GM18873 (cell line): ENCODE measurements at regions not wholly inside any gene's neighbourhood (a gene's known extent, or its start where the extent isn't known, plus 50 kb on each side); places are given as distances from the start of the nearest gene placed in this dataset.

Experiments
- ATAC-seq: cut with Tn5 transposase; IDR thresholded peaks from one replicate; pipeline ENCODE4 v1.9.1; 2021; ENCODE audit warnings: mild to moderate bottlenecking, moderate library complexity, moderate number of reproducible peaks; ENCODE audit not compliant: unreplicated experiment, low FRiP score

DNA sequence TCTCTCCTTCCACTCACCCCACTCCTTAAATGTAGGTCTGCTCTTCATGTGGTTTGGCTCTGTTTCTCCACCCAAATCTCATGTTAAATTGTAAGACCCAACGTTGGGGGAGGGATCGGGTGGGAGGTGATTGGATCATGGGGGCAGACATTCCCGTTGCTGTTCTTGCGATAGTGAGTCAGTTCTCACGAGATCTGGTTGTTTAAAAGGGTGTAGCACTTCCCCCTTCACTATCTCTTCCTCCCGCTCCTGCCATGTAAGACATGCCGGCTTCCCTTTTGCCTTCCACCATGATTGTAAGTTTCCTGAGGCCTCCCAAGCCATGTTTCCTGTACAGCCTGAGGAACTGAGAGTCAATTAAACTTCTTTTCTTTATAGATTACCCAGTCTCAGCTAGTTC lies 1044.5 kb upstream of the POU3F3 start:
- ATAC-seq, result no peak

DNA sequence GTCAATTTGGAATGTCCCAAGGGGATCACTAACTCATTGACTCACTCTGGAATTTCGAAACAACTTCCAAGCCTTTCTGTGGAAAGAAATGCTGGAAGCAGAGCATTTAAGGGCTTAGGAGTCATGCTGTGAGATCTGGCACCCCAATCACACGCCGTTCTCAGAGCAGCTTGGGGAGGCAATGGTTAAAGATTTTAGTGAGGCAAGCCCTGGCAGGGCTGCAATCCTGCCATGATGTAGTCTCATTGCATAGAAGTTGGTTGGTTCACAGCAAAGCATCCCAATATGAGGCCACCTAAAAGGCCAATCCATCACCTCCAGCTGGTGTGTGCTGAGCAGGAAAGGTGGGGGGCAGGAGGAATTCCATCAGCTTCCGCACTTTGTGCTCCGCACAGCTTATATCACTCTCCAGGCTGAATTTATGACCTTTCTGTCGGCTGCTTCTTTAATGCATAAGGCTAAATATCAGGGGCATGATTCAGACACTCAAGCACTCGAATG lies 1043.9 kb upstream of the POU3F3 start:
- no peak for ATAC-seq

DNA sequence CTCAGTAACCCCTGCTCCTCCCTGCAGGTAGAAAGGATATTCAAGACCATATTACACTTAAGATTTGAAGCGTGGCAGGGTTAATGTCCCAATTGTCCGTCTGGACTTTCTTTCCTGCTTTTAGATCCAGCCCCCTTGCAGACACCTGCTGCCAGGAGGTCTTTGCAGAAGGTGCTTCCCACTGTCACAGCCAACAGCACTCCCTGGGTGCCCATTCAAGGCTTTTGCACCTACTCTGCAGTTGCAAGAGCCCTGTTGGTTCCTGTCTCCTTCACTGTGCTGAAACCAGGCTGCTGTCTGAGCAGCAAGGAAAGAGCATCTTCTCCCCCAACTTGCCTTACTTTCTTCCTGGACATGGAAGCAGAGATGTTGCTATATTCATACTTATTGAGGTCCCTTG lies 1043.0 kb upstream of the POU3F3 start:
- no peak for ATAC-seq

DNA sequence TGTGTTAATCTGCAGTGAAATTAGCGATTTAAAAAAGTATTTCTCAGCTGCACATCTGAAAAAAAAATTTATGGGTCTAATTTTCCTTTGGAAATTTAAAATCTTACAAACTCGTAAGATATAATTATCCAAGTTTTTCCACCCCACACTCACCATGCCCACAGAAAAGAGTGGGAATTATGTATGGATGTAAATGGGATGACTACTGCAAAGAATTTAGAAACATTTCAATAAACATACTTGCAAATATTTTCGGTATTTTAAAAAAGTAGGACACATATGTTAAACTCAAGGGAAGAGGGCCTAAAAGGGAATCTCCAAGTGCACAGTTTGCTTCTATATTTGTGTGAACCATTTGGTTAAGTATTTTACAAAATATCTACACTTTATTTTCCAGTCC lies 1039.9 kb upstream of the POU3F3 start:
- ATAC-seq, result no peak

DNA sequence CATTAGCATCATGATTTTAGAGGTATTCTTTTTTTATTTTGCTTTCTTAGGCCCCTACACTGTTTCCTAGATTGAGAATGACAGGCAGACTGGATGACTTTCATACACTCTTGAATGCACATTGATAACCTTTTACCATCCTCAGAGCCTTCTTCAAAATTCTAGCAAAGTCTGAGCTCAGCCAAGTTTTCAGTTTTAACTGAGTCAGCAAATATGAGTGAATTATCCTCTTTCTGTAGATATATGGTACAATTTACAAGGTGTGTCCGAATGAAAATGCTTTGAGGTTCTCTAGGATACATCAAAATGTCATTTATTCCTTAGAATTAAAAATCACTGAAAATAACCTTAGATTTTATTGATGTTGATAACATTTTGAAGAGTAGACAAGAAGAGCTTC lies 1038.2 kb upstream of the POU3F3 start:
- ATAC-seq, result no peak

DNA sequence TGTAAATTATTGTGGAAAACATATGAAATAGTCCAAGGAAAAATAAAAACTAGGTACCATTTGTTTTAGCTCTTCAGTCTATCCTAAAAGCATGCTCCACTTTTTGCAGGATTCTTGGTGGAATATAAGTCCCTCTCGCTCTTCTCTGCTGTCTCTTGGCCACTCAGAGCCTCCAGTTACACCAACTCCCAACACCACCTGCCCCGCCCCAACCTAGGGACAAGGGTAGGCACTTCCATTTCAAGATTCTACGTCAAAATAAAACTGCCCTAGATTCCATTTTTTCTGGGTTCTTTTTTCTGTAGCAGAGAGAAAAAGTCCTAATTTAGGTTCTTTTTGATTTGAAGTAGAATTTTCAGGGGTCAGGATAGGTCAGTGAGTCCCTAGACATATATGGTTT lies 1036.2 kb upstream of the POU3F3 start:
- no peak for ATAC-seq

DNA sequence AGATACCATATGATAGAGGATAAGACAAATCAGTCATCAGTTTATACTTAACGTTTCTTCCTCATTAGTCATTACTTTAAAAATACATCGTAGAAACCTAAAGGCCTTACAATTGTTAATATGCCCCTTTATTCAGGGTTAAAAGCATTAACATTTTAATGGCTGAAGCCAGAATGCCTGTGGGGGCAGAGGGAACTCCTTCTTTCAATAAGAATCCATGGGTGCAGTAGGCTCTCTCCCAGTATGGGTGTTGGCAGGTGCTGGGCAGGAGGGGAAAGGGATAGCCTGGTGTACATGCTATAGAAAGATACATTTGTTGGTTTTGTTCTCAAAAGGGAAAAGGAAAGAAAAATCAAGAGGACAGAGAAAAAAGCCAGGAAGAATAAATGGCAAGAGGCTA lies 1035.7 kb upstream of the POU3F3 start:
- no peak for ATAC-seq

DNA sequence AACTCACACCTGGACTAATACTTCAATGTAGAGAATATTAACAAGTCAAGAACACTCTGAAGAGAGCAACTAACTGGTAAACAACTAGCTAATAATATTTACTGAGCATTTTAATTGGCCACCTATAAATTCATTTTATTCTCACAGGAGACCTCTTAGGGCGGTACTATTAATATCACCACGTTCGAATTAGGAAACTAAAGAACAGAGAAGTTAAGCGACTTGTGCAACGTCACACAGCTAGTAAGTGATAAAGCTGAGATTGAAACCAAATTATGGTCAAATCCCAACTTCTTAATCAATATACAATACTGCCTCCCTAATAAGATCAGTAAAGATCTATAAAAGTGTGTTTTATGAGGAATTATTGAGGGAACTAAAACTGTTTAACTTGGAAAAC lies 1034.3 kb upstream of the POU3F3 start:
- ATAC-seq, result no peak

DNA sequence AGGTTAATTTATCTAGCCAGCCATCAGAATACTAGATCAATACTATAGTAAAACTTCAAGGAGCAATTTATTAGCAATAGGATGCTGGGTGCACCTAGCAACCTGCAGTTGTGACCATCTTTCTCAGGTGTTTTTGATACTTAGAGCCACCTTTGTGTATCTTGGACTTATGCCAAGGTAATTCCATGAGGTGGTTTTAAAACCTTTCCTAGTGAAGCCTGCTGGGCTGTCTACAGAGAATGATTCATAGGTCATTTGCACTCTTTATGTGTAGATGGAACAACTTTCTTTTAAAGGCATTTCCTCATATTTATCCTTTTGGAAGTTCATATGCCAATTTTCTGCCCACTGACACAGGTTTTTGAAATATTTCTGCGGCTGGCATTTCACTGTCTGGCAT lies 1030.1 kb upstream of the POU3F3 start:
- no peak for ATAC-seq

DNA sequence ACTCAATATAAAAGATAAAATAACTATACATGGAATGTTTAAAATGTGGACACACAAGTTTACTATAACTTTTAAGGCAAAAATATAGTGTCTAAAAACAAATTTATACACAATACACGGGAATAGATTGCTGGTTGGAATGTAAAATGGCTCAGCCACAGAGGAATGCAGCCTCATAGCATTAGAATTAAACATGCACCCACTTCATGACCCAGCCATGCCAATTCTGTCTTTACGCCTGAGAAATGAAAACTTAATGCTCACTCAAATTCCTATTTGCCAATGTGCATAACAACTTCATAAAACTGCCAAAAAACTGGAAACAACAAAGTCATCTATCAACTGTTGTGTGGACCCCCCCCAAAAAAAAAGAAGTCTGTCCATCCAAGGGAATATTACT lies 1006.6 kb upstream of the POU3F3 start:
- ATAC-seq, result no peak

DNA sequence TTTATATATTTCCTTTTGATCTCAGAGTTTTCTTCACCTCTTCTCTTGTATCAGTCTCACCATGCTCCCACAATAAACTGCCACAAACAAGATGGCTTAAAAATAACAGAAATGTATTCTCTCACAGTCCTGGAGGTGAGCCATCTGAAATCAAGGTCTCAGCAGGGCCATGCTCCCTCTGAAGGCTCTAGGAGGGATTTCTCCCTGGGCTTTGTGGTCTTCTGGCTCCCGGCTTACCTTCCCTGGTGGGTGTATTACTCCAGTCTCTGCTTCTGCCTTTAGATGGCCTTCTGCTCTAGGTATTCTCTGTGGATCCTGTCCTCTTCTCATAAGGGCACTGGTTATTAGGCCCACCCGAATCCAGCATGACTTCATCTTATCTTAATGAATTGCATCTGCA lies 994.7 kb upstream of the POU3F3 start:
- ATAC-seq, result no peak

DNA sequence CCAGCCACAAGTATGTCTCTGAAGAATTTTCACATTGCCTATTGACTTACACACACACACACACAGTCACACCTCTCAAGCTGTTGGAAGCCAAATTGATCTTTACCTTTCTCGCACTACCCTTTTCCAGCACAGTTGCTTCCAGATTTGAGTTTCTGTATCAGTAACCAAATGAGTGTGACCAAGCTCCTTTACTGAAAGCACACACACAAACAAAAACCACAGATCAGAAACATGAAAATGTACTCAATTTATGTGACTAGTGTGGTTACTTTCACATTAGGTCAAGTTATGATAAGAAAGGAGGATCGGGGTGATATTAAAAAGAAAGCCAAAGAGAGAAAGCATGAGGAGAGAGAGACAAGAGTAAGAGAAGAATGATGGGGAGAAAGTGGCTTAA lies 993.9 kb upstream of the POU3F3 start:
- no peak for ATAC-seq

DNA sequence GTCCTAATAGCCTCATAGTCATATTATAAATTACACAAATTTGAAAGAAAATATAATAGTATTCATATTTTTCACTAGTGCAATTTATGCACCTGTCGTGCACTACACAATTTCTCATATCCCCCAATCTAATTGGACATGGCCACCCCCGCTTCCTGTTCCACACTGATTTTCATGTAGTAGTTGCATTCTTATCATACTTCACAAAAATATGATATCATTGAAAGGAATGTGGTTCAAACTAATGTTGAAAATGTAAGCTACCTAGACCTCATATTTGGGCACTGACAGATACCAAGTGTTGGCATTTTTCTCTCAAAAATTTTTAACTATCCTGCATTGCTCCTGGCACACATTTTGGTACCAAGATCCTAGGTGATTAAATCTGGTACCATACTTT lies 985.5 kb upstream of the POU3F3 start:
- no peak for ATAC-seq

DNA sequence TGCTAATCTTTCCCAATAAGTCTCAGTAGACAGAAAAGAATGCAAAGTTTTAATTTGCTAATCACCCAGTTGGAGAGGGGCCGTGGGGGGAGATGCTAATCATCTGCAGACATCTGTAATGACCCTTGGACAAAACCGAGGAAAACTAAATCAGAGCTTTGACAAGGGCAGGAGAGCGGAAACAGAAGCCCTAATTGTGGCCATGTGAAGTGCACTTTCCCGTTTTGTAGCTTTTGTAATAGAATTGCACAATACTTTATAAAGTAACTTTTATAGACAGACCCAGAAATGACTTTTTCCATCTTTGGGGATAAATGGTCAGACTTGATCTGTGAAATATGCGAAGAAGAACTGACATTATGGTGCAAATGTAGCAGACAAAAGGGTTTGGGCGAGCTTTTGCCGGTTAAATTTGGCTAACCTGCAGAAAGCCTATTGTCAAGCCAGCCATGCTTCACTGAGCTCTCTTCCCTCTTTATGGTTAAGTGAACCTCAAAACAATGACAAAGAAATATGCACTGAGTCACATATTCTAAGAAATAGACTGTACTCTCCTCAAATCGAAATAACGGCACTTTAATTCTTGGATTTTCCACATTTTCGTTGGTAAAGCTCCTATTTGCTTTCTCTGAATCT lies 980.1 kb upstream of the POU3F3 start:
- ATAC-seq, result no peak

DNA sequence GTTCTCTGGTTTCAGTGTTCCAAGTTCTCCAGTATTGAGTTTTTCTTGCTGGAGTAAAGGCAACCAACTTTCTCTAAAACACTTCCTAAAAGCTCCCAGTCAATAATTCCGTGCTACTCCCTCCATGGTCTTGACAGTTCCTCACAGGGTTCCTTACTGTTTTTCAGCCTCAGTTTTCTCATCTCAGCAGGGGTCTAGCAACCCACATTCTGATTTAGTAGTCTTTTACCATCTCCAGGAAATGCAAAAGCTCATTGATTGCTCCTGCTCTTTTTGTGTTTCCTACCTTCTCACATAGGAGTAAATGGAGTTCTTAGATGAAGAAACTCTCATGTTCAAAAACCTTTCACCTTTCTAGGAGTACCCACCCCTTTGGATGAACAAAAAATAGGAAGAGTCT lies 978.8 kb upstream of the POU3F3 start:
- no peak for ATAC-seq

DNA sequence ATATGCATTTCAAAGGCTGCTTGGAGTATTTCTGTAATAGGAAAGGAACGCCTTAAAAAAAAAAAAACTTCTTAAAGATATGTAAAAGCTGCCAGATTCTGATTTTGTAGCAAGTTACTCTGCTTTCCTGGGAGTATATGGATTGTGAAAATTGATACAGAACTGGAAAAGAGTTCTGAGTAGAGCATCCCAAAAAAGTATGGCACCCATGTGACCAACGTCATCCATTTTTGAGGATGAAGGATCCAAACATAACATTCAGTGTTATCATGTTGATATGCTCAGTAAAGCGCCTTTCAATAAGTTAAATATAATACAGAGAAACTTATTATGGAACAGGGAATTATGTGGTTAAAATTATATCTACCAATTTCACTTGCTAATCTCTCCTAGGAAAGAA lies 978.4 kb upstream of the POU3F3 start:
- no peak for ATAC-seq

DNA sequence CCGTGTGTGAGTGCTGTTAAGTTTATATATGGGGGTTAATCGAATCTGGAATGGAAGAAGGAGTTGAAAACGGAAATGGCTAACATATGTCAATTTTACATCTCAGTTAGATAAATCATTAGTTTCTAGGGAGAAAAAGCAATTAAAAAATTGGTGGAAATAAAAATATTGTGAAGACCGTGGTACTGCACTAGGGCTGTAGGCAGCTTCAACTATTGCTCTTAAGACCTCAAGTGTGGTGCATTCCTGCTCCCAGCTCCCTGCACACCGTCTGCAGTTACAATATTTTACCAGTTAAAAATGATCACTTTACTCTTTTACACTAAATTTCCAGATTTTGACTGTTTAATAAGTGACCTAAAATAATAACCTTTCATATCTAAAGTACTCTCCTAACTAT lies 977.3 kb upstream of the POU3F3 start:
- ATAC-seq, result no peak

DNA sequence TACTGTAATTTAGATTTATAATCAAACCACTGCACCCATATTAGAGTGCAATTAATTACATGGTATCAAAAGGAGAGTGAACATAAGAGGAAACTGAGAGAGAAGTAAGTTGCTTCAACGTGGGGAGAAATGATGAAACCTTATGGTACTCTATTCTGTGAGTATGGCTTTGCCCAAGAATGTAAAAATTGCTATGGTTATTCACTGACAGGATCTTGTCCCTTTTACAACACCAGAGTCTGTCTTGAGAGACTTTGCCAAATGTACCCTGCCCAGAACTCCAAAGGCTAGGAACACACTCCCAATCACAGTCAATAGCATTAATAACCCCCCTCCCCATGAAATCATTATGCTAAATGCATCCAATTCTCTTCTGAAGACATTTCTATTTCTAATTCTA lies 974.8 kb upstream of the POU3F3 start:
- ATAC-seq, result no peak

DNA sequence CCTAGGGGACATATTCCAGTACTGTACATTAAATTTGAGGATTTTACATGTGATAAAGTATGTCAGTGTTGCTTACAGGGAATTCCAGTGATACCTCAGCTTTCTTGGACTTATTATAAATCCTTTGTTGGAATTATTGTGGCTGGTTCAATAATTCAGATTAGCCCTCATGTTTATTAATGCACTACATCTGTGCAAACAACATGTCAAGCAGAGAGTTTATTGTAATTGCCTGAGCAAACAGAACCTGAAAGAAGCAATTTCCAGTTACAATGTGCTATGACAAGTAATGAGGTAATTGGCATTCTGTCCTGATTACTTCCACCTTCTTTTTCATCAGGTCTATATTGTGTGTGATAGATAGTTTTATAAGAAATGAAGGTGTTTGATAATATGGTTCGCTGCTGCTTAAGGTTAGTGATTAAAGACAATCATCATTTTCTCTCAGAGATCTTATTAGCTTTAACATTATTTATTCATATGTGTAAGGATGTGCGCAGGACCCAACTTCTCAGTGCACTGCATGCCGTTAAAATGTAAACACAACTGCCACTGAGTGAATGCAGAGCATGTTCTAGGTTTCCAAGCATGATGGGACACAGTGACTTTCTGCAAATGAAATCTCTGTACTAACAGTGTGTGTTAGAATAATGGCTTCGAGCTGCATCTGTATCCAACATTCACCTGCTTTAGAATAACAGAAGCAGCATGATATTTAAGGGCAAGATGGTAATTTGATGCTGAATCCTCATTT lies 973.7 kb upstream of the POU3F3 start:
- ATAC-seq, result no peak

DNA sequence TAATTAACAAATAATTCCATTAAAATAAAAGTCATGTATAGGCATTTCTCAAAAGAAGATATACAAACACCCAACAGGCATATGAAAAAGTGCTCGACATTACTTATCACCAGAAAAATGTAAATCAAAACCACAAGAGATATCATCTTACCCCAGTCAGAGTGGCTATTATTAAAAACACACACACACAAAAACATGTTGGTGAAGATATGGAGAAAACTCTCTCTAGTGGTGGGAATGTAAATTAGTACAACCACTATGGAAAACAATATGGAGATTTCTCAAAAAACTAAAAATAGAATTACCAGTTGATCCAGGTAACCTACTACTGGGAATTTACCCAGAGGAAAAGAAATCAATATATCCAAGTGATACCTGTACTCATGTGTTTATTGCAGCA lies 966.3 kb upstream of the POU3F3 start:
- ATAC-seq, result no peak

DNA sequence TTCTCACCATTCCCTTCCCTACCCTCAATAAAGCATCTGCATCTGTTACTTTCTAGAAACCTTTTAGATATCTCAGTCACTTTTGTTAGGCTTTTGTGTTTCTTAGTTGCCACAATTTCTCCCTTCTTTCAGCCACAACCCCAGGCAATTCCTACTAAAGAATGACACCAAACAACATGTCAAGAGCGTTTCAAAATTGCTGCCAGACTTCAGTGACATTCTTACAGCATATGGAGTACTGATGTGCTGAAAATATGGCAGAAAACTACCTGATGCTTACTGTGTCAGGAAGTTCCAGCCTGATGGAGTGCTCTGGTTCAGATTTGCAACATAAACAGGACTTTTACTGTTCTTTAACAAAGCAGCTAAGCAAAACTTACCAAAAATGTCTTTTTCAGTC lies 957.7 kb upstream of the POU3F3 start:
- no peak for ATAC-seq

DNA sequence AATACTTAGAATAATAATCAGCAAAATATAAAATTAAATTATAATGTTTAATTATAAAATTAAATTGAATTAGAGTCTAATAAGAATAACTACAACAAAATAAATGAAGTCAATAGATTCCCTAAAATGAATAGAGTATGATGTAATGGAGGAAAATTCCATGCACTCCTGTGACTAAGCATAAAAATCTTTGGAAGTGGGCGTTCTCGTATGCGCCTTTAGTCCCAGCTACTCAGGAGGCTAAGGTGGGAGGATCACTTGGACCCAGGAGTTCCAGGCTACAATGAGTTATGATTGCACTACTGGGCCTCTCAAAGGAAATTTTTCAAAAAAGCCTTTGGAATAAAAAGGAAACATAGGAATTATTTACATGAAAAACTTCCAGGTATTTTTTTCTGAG lies 955.4 kb upstream of the POU3F3 start:
- no peak for ATAC-seq
